ENCODE measurements at regions not wholly inside any gene's neighbourhood (a gene's known extent, or its start where the extent isn't known, plus 50 kb on each side); places are given as distances from the start of the nearest gene placed in this dataset.

DNA sequence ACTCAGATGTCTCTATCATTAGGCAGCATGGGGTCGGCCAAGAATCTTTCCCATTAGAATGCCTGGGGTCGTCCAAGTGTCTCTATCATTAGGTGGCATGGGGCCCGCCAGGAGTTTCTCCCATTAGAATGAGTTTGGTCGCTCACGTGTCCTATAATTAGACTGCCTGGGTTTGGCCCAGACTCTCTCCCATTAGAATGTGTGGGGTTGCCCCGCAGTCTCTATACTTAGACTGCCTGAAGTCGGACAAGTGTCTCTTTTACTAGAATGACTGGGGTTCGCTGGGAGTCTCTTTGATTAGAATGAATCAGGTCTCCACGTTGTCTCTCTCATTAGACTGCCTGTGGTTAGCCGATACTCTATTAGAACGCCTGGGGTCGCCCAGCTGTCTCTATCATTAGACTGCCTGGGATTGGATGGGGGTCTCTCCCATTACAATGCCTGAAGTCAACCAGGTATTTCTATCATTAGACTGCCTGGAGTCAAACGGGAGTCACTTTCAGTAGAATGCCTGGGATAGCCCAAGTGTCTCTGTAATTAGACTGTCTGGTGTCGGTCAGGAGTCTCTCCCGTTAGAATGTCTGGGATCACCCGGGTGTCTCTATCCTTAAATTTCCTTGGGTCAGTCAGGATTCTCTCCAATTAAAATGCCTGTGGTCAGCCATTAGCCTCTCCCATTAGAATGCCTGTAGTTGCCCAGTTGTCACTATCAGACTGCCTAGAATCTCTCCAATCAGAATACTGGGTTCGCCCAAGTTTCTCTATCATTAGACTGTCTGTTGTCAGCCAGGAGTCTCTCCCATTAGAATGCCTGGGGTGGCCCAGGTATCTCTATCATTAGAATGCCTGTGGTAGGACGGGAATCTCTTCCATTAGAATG lies 1454.1 kb downstream of the UQCRFS1 start:
- TF ChIP-seq, protein P1, sequence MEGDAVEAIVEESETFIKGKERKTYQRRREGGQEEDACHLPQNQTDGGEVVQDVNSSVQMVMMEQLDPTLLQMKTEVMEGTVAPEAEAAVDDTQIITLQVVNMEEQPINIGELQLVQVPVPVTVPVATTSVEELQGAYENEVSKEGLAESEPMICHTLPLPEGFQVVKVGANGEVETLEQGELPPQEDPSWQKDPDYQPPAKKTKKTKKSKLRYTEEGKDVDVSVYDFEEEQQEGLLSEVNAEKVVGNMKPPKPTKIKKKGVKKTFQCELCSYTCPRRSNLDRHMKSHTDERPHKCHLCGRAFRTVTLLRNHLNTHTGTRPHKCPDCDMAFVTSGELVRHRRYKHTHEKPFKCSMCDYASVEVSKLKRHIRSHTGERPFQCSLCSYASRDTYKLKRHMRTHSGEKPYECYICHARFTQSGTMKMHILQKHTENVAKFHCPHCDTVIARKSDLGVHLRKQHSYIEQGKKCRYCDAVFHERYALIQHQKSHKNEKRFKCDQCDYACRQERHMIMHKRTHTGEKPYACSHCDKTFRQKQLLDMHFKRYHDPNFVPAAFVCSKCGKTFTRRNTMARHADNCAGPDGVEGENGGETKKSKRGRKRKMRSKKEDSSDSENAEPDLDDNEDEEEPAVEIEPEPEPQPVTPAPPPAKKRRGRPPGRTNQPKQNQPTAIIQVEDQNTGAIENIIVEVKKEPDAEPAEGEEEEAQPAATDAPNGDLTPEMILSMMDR (IDR thresholded peaks at IDR 0.05; ENCODE audit: low read depth, low read length) = no peak
- no peak for DNase-seq (ENCODE audit: extremely low read depth, low read depth)

GRCh38 chr19:27754700-27755099 lies 1458.3 kb downstream of the UQCRFS1 start:
- TF ChIP-seq, protein P1 (IDR thresholded peaks at IDR 0.05; ENCODE audit: low read depth, low read length) = no peak
- DNase-seq (ENCODE audit: extremely low read depth, low read depth) = no peak

DNA sequence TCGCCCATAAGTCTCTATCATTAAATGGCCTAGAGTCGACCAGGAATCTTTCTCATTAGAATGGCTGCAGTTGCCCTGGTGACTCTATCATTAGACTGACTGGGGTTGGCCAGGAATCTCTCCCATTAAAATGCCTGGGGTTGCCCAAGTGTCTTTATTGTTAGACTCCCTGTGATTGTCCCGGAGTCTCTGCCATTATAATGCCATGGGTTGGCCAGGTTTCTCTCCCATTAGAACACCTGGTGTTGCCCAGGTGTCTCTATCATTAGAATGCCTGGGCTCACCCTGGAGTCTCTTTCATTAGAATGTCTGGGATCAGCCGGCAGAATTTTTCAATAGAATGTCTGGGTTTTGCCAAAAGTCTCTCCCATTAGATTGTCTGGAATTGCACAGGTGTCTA lies 1459.3 kb downstream of the UQCRFS1 start:
- TF ChIP-seq, protein P1 (IDR thresholded peaks at IDR 0.05; ENCODE audit: low read depth, low read length) = no peak
- no peak for DNase-seq (ENCODE audit: extremely low read depth, low read depth)

DNA sequence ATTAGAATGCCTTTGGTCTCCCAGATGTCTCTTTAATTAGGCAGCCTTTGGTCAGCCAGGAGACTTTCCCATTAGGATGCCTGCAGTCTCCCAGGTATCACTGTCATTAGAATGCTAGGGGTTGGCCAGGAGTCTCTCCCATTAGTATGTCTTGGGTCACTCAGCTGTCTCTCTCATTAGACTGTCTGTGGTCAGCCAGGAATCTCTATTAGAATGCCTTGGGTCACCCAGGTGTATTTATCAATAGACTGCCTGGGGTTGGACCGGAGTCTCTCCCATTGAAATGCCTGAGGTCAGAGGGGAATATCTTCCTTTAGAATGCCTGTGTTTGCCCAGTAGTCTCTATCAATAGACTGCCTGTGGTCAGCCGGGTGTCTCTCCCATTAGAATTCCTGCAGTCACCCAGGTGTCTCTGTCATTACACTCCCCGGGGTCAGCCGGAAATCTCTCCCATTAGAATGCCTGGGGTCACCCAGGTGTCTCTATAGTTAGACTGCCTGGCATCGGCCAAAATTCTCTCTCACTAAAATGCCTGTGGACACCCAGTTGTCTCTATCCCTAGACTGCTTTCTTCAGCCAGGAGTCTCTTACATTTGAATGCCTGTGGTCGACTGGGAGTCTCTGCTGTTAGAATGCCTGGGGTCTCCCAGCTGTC lies 1460.3 kb downstream of the UQCRFS1 start:
- no peak for DNase-seq (ENCODE audit: extremely low read depth, low read depth)

DNA sequence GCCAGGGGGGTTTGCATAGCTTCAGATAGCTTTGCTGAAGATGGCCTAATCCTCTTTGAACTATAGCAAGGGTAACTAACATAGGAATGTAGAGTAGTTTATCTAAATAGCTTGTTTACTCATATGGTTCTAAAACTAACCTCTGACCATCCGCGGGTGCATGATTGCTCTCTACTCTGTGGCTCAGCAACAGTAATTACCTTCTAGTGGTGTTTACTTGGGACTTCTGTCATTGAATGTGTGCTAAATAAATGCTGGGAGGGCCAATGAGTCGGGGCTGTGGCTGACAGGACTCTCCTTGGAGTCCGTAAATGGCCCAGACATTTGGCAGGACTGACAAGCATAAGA lies 1461.9 kb downstream of the UQCRFS1 start:
- TF ChIP-seq, protein P1 (IDR thresholded peaks at IDR 0.05; ENCODE audit: low read depth, low read length) = no peak
- no peak for DNase-seq (ENCODE audit: extremely low read depth, low read depth)

More for the DNA sequence above, 1460.3 kb downstream of the UQCRFS1 start:
- TF ChIP-seq, protein P1 (IDR thresholded peaks at IDR 0.05; ENCODE audit: low read depth, low read length) = no peak

DNA sequence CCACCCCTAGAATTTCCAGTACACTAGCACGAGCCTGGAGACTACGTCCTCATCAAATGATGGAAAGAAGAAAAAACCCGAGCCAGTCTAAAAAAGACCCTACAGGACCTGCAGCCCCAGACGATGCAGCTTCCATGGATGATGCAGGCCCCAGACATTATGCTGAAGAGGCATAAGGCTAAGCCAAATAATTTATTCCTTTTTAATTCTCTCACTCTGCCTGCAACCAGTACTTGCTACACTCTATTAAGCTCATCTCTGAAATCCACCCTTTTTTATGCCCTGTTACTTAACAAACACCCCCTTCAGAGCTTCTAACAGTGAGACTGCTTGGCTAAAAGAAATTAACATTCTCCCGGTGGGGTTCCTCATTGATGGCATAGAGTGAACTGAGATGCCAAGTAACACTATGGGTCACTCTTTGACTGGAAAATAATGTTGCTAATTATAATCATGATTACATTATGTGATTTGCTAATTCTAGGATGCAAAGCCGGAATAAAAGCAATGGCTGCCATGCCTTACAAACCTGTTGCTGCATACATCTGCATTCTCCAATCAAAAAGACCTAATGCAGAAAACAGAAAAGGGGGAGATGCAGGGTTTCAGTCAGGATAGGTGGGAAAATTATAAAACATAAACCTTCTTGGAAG lies 1462.4 kb downstream of the UQCRFS1 start:
- no peak for DNase-seq (ENCODE audit: extremely low read depth, low read depth)
- TF ChIP-seq, protein P1 (IDR thresholded peaks at IDR 0.05; ENCODE audit: low read depth, low read length) = no peak

Data from AG09319 (cell line).